ENCODE measurements at regions not wholly inside any gene's neighbourhood (a gene's known extent, or its start where the extent isn't known, plus 50 kb on each side); places are given as distances from the start of the nearest gene placed in this dataset.

GRCh38 chrX:76617020-76617419 is 189.5 kb downstream of the MAGEE1 start:
- TF ChIP-seq CTCF (IDR thresholded peaks at IDR 0.05) (no peak), EZH2phosphoT487 (IDR thresholded peaks at IDR 0.05) (no peak), EZH2 (IDR thresholded peaks at IDR 0.05) (no peak)

Data from neural progenitor cell (in vitro differentiated cells).